Fibroblast of pulmonary artery (primary cell): ENCODE measurements at regions not wholly inside any gene's neighbourhood (a gene's known extent, or its start where the extent isn't known, plus 50 kb on each side); places are given as distances from the start of the nearest gene placed in this dataset.
A peak's percentile ranks its signal among the peaks of the same experiment; 100 is the strongest.
"Not testable (repeated sequence)": the region's sequence is repeated elsewhere in the genome, so short reads cannot be mapped to it uniquely, and the experiment has no call there.

Experiments used
- DNase-seq: peaks from one replicate; pipeline ENCODE4 v3.0.0-alpha.2; 2010; ENCODE audit warnings: low read depth
- H3K4me3 ChIP-seq: replicated peaks from 2 replicates; pipeline ENCODE4 v1.5.1; 2011; ENCODE audit warnings: low read depth, mild to moderate bottlenecking, control low read depth, low read length, moderate library complexity
- TF ChIP-seq, protein P1 (sequence below): IDR thresholded peaks from 2 replicates; pipeline ENCODE4 v1.5.1; 2011; ENCODE audit warnings: mild to moderate bottlenecking, control low read depth, low read length, inconsistent platforms; ENCODE audit errors: missing control alignments

DNA sequence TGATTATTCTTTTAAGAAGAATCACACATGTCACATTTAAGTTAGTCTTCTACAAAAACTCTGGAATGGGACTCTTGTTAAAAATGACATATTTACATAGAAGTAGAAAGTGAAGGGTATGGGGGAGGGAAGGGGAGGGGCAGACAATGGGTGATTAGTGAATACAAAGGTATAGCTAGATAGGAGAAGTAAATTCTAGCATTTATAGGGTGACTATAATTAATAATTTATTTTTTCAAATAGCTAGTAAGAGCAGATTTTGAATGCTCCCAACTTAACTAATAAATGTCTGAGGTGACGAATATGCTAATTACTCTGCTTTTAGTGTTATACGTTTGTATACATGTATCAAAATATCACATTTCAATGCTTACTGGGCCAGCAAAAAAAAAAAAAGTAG is 59.4 kb downstream of the BLTP3B start:
- no peak for DNase-seq
- TF ChIP-seq, protein P1, sequence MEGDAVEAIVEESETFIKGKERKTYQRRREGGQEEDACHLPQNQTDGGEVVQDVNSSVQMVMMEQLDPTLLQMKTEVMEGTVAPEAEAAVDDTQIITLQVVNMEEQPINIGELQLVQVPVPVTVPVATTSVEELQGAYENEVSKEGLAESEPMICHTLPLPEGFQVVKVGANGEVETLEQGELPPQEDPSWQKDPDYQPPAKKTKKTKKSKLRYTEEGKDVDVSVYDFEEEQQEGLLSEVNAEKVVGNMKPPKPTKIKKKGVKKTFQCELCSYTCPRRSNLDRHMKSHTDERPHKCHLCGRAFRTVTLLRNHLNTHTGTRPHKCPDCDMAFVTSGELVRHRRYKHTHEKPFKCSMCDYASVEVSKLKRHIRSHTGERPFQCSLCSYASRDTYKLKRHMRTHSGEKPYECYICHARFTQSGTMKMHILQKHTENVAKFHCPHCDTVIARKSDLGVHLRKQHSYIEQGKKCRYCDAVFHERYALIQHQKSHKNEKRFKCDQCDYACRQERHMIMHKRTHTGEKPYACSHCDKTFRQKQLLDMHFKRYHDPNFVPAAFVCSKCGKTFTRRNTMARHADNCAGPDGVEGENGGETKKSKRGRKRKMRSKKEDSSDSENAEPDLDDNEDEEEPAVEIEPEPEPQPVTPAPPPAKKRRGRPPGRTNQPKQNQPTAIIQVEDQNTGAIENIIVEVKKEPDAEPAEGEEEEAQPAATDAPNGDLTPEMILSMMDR: no peak
- no peak overlapping the region for H3K4me3 ChIP-seq

DNA sequence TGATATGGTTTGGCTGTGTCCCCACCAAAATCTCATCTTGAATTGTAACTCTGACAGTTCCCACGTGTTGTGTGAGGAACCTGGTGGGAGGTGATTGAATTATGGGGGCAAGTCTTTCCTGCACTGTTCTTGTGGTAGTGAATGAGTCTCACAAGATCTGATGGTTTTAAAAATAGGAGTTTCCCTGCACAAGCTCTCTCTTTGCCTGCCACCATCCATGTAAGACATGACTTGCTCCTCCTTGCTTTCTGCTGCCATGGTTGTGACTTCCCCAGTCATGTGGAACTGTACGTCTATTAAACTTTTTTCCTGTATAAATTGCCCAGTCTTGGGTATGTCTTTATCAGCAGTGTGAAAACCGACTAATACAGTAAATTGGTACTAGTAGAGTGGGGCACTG is 63.9 kb downstream of the BLTP3B start:
- DNase-seq, H3K4me3 ChIP-seq: not testable (repeated sequence)

DNA sequence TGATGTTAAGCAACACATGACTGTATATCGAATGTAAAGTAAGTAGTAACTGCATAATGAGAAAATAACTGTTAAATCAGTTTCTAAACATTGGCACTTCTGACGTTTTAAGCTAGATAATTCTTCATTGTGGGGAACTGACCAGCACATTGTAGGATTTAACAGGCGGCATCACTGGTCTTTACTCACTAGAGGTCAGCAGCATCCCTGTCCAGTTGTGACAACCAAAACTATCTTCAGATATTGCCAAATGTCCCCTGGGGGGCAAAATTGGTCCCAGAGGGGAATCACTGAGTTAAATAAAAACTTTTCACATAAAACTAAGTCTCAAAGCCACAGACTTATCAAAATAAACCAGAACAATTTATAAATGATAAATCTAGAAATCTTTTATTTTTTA is 65.3 kb downstream of the BLTP3B start:
- H3K4me3 ChIP-seq: no peak overlapping the region
- DNase-seq: peak; percentile 25
- TF ChIP-seq, protein P1: peak; percentile 28

DNA sequence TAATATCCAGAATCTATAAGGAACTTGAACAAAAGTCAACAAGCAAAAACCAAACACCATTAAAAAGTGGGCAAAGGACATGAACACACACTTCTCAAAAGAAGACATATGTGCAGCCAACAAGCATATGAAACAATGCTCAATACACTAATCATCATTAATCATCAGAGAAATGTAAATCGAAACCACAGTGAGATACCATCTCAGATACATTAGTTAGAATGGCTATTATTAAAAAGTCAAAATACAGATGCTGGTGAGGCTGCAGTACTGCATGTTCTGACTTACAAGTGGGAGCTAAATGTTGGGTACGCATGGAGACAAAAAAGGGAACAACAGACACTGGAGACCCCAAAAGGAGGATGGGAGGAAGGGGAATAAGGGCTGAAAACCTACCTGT is 67.1 kb downstream of the BLTP3B start:
- H3K4me3 ChIP-seq: no peak overlapping the region
- DNase-seq: no peak

DNA sequence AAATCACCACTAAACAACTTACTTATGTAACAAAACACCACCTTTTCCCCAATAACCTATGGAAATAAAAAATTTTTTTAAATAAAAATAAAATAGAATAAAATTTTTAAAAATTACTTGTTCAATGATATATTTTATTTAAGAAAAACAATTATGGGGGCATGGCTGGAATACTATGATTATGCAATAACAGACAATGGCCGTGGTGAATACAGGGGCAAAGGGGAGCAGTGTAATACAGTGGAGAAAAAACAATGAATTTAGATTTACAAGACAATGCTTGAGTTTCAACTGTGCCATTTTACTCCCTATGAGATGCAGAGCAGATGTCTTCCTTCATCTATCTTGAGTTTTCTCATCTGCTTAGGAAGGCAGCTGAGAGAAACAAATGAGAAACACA is 72.9 kb downstream of the BLTP3B start:
- no peak overlapping the region for H3K4me3 ChIP-seq
- TF ChIP-seq, protein P1: no peak
- peak; percentile 34 for DNase-seq

More for the DNA sequence above, 67.1 kb downstream of the BLTP3B start:
- TF ChIP-seq, protein P1: no peak

DNA sequence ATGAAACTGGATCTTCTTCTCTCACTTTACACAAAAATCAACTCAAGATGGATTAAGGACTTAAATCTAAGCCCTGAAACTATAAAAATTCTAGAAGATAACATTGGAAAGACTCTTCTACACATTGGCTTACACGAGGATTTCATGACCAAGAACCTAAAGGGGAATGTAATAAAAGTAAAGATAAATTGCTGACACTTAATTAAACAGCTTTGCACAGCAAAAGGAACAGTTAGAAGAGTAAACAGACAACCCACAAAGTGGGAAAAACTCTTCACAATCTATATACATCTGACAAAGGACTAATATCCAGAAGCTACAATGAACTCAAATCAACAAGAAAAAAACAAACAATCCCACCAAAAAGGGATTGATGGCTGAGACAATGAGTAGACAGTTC is 74.4 kb downstream of the BLTP3B start:
- TF ChIP-seq, protein P1: no peak
- H3K4me3 ChIP-seq: no peak overlapping the region
- DNase-seq: no peak

DNA sequence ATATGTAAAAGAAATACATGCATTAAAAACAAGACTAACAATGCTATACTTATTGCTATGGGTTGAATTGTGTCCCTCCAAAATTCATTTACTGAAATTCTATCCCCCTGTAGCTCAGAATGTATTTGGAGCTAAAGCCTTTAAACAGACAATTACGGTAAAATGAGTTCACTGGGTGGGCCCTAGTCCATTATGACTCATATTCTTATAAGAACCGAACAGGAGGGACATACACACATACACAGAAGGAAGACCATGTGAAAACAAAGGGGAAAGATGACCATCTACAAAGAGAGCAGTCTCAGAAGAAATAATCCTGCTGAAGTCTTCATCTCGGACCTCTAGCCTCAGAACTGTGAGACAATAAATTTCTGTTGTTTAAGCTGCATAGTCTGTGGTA is 77.1 kb upstream of the ANKS1B start:
- no peak overlapping the region for H3K4me3 ChIP-seq
- no peak for DNase-seq
- TF ChIP-seq, protein P1: no peak

DNA sequence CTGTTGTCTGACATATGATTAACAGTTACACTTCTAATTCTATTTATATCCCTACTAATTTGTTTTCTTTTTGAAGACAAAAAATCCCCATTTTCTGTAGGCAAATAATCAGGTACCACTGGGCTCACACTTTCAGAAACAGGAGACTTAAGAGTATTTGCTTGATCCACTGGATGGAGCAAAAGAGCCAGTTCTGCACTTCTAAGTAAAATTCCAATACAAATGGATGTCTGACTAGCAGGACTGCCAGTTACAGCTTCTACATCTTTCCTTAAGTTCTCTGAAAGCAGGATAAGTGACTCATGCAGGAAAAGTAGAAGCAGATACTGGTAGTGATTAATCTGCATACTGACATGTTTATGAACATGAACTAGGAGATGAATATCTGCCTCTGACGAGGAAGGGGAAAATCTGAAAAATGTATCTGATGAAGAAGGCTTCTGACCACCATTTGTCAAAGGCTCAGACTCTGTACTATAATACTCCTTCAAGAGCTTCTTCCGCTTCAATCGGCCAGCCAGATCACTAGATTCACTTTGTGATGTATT is 73.8 kb upstream of the ANKS1B start:
- H3K4me3 ChIP-seq: no peak overlapping the region
- TF ChIP-seq, protein P1: peak; percentile 60
- DNase-seq: peak; percentile 91

DNA sequence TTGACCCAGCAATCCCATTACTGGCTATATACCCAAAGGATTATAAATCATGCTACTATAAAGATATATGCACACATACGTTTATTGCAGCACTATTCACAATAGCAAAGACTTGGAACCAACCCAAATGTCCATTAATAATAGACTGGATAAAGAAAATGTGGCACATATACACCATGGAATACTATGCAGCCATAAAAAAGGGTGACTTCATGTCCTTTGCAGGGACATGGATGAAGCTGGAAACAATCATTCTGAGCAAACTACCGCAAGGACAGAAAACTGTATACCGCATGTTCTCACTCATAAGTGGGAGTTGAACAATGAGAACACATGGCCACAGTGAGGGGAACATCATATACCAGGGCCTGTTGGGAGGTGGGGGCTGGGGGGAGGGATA is 61.5 kb upstream of the ANKS1B start:
- DNase-seq, H3K4me3 ChIP-seq: not testable (repeated sequence)
